Mesenchymal stem cell (in vitro differentiated cells and primary cell): ENCODE measurements at regions not wholly inside any gene's neighbourhood (a gene's known extent, or its start where the extent isn't known, plus 50 kb on each side); places are given as distances from the start of the nearest gene placed in this dataset.

Source experiments
- DNase-seq: peaks from one replicate; pipeline ENCODE4 v3.0.0-alpha.2; 2013
- H2AFZ ChIP-seq: one replicate; pipeline ENCODE4 v1.6.1; 2013; ENCODE audit warnings: low read depth, mild to moderate bottlenecking, control low read depth, inconsistent platforms, low read length, moderate library complexity
- H2AK5ac ChIP-seq: 2 replicates; pipeline ENCODE4 v1.6.1; 2013; ENCODE audit warnings: low read length, moderate library complexity, mild to moderate bottlenecking, inconsistent platforms; ENCODE audit not compliant: severe bottlenecking
- H2BK120ac ChIP-seq: one replicate; pipeline ENCODE4 v1.6.1; 2013; ENCODE audit warnings: low read depth, mild to moderate bottlenecking, inconsistent platforms, low read length, moderate library complexity
- H2BK12ac ChIP-seq, 2 experiments: one replicate each; pipeline ENCODE4 v1.6.1; 2013; ENCODE audit warnings: inconsistent platforms in 2 of 2, low read length in 2 of 2, mild to moderate bottlenecking in 2 of 2, moderate library complexity in 2 of 2, control low read depth in 1 of 2
- H2BK15ac ChIP-seq: one replicate; pipeline ENCODE4 v1.6.1; 2013; ENCODE audit warnings: mild to moderate bottlenecking, low read depth, inconsistent platforms; ENCODE audit not compliant: poor library complexity, severe bottlenecking
- H2BK5ac ChIP-seq: 2 replicates; pipeline ENCODE4 v1.6.1; 2013; ENCODE audit warnings: low read depth, mild to moderate bottlenecking, low read length, control low read depth, inconsistent platforms; ENCODE audit not compliant: poor library complexity, severe bottlenecking
- H3K14ac ChIP-seq, 2 experiments: one replicate each; pipeline ENCODE4 v1.6.1; 2013; ENCODE audit warnings: inconsistent platforms in 2 of 2, low read length in 2 of 2, control low read depth in 1 of 2, mild to moderate bottlenecking in 1 of 2, moderate library complexity in 1 of 2
- H3K18ac ChIP-seq, 2 experiments: one replicate each; pipeline ENCODE4 v1.6.1; 2013; ENCODE audit warnings: inconsistent platforms in 2 of 2, low read length in 2 of 2, control low read depth in 1 of 2, low read depth in 1 of 2, mild to moderate bottlenecking in 1 of 2
- H3K23ac ChIP-seq, 2 experiments: one replicate each; pipeline ENCODE4 v1.6.1; 2013; ENCODE audit warnings: inconsistent platforms in 2 of 2, low read length in 2 of 2, mild to moderate bottlenecking in 2 of 2, moderate library complexity in 2 of 2, control low read depth in 1 of 2
- H3K27ac ChIP-seq: 2 replicates; pipeline ENCODE4 v1.5.1; 2013; ENCODE audit warnings: mild to moderate bottlenecking, moderate library complexity, low read length, control low read depth, inconsistent platforms; ENCODE audit not compliant: poor library complexity, severe bottlenecking
- H3K27me3 ChIP-seq, 2 experiments: 2 replicates each; pipeline versions ENCODE4 v1.6.1 to v1.7.0; 2013; ENCODE audit warnings: low read length in 2 of 2, mild to moderate bottlenecking in 2 of 2, moderate library complexity in 2 of 2, control low read depth in 1 of 2, inconsistent platforms in 1 of 2; ENCODE audit not compliant: control insufficient read depth in 1 of 2, insufficient read depth in 1 of 2
- H3K36me3 ChIP-seq, 2 experiments: 2 replicates each; pipeline versions ENCODE4 v1.6.1 to v1.7.0; 2013; ENCODE audit warnings: low read length in 2 of 2, control low read depth in 1 of 2, inconsistent platforms in 1 of 2, low read depth in 1 of 2, mild to moderate bottlenecking in 1 of 2; ENCODE audit not compliant: insufficient read depth in 2 of 2, control insufficient read depth in 1 of 2
- H3K4ac ChIP-seq, 2 experiments: one replicate each; pipeline ENCODE4 v1.6.1; 2013; ENCODE audit warnings: inconsistent platforms in 2 of 2, low read length in 2 of 2, mild to moderate bottlenecking in 2 of 2, moderate library complexity in 2 of 2, control low read depth in 1 of 2, low read depth in 1 of 2
- H3K4me1 ChIP-seq: 2 replicates; pipeline ENCODE4 v1.6.1; 2013; ENCODE audit warnings: low read depth, low read length, control low read depth; ENCODE audit not compliant: control insufficient read depth, insufficient read depth
- H3K4me2 ChIP-seq: 2 replicates; pipeline ENCODE4 v1.6.1; 2013; ENCODE audit warnings: low read length, mild to moderate bottlenecking, inconsistent platforms; ENCODE audit not compliant: poor library complexity, severe bottlenecking
- H3K4me3 ChIP-seq, 2 experiments: 2 replicates each; pipeline versions ENCODE4 v1.5.1 to v1.7.0; 2013; ENCODE audit warnings: low read length in 2 of 2, mild to moderate bottlenecking in 2 of 2, control low read depth in 1 of 2, low read depth in 1 of 2; ENCODE audit not compliant: insufficient read depth in 1 of 2
- H3K79me1 ChIP-seq: replicated peaks from 2 replicates; pipeline ENCODE4 v1.6.1; 2013; ENCODE audit warnings: mild to moderate bottlenecking, control low read depth, low read length, inconsistent platforms; ENCODE audit not compliant: poor library complexity, severe bottlenecking
- H3K9ac ChIP-seq: 2 replicates; pipeline ENCODE4 v1.7.0; 2013; ENCODE audit warnings: mild to moderate bottlenecking, low read length, moderate library complexity
- H3K9me3 ChIP-seq: 2 replicates; pipeline ENCODE4 v1.7.0; 2013; ENCODE audit warnings: mild to moderate bottlenecking, low read length; ENCODE audit not compliant: control insufficient read depth
- H4K8ac ChIP-seq: one replicate; pipeline ENCODE4 v1.6.1; 2013; ENCODE audit warnings: inconsistent platforms, mild to moderate bottlenecking, low read length, moderate library complexity
- H4K91ac ChIP-seq: one replicate; pipeline ENCODE4 v1.6.1; 2013; ENCODE audit warnings: mild to moderate bottlenecking, low read length, inconsistent platforms
- WGBS: methylation state at CpG from one replicate; pipeline ENCODE4 v1.1.7; 2013; ENCODE audit warnings: mixed read lengths; 5-methylcytosine and 5-hydroxymethylcytosine counted together

- no peaks in the 10 kb centered on the region for H3K27me3 ChIP-seq
- H3K4ac ChIP-seq = no peak overlapping the region
- H2BK5ac ChIP-seq = no peak overlapping the region
- H3K14ac ChIP-seq = no peak overlapping the region
- H3K4me1 ChIP-seq = no peaks in the 10 kb centered on the region
- H4K8ac ChIP-seq = no peak overlapping the region
- no peak overlapping the region for H2AFZ ChIP-seq
- H3K9ac ChIP-seq = no peak overlapping the region
- no peak overlapping the region for H3K23ac ChIP-seq
- no peak overlapping the region for H2BK15ac ChIP-seq
- H2AK5ac ChIP-seq = no peak overlapping the region
- H3K4me2 ChIP-seq = no peak overlapping the region
- H3K9me3 ChIP-seq = peaks cover 31% of the 10 kb centered on the region
- no peaks in the 10 kb centered on the region for H3K36me3 ChIP-seq
- no peak overlapping the region for H3K27ac ChIP-seq
- no peak for DNase-seq
- H2BK120ac ChIP-seq = no peak overlapping the region
- H3K79me1 ChIP-seq = no peaks in the 10 kb centered on the region
- no peak overlapping the region for H3K18ac ChIP-seq
- H2BK12ac ChIP-seq = no peak overlapping the region
- H3K4me3 ChIP-seq = no peak overlapping the region
- H4K91ac ChIP-seq = no peak overlapping the region
These were observed 296.1 kb downstream of the TAF11L14 start for GRCh38 chr5:17930346-17930745.

GRCh38 chr5:17944046-17944445, 309.8 kb downstream of the TAF11L14 start:
- no peak overlapping the region for H2AK5ac ChIP-seq
- H3K36me3 ChIP-seq = no peaks in the 10 kb centered on the region
- H3K4me2 ChIP-seq = no peak overlapping the region
- H3K4me1 ChIP-seq = no peaks in the 10 kb centered on the region
- no peak overlapping the region for H2BK12ac ChIP-seq
- H2BK15ac ChIP-seq = no peak overlapping the region
- no peak overlapping the region for H3K23ac ChIP-seq
- no peak overlapping the region for H2BK120ac ChIP-seq
- H4K91ac ChIP-seq = no peak overlapping the region
- no peak overlapping the region for H3K14ac ChIP-seq
- no peak overlapping the region for H3K4me3 ChIP-seq
- peaks cover 5% of the 10 kb centered on the region for H3K9me3 ChIP-seq
- no peak overlapping the region for H2BK5ac ChIP-seq
- no peak overlapping the region for H3K4ac ChIP-seq
- H2AFZ ChIP-seq = no peak overlapping the region
- H3K27ac ChIP-seq = no peak overlapping the region
- no peaks in the 10 kb centered on the region for H3K27me3 ChIP-seq
- H3K9ac ChIP-seq = no peak overlapping the region
- DNase-seq = no peak
- H3K79me1 ChIP-seq = no peaks in the 10 kb centered on the region
- WGBS = 50% methylated on average over 1 of the region's 3 CpGs
- no peak overlapping the region for H3K18ac ChIP-seq
- H4K8ac ChIP-seq = no peak overlapping the region

- Histone ChIP-seq H3K4me1 (peaks cover 2% of the 10 kb centered on the region), H3K36me3 (no peaks in the 10 kb centered on the region), H3K4me3 (no peak overlapping the region), H3K18ac (no peak overlapping the region), H3K4me2 (no peak overlapping the region), H3K4ac (no peak overlapping the region), H3K14ac (no peak overlapping the region), H3K23ac (no peak overlapping the region), H3K27ac (no peak overlapping the region), H4K8ac (no peak overlapping the region), H2BK5ac (no peak overlapping the region), H3K79me1 (no peaks in the 10 kb centered on the region), H2BK120ac (no peak overlapping the region), H3K27me3 (no peaks in the 10 kb centered on the region), H3K9ac (no peak overlapping the region), H2AK5ac (no peak overlapping the region), H2BK12ac (no peak overlapping the region), H4K91ac (no peak overlapping the region), H3K9me3 (peaks cover 8% of the 10 kb centered on the region), H2AFZ (no peak overlapping the region), H2BK15ac (no peak overlapping the region)
- DNase-seq = no peak
- 44% methylated on average over 1 of the region's 1 CpG for WGBS
These were observed 312.8 kb downstream of the TAF11L14 start for GRCh38 chr5:17947029-17947428.

- no peak overlapping the region for H4K8ac ChIP-seq
- H2BK15ac ChIP-seq = no peak overlapping the region
- no peak overlapping the region for H4K91ac ChIP-seq
- 50% methylated on average over 9 of the region's 9 CpGs for WGBS
- no peak overlapping the region for H3K18ac ChIP-seq
- H2BK120ac ChIP-seq = no peak overlapping the region
- no peaks in the 10 kb centered on the region for H3K36me3 ChIP-seq
- H3K27ac ChIP-seq = no peak overlapping the region
- H2BK5ac ChIP-seq = no peak overlapping the region
- H2AK5ac ChIP-seq = no peak overlapping the region
- no peak overlapping the region for H2AFZ ChIP-seq
- H3K4me2 ChIP-seq = no peak overlapping the region
- no peaks in the 10 kb centered on the region for H3K27me3 ChIP-seq
- no peak overlapping the region for H3K14ac ChIP-seq
- DNase-seq = no peak
- no peaks in the 10 kb centered on the region for H3K79me1 ChIP-seq
- H3K9me3 ChIP-seq = peaks cover 15% of the 10 kb centered on the region
- no peak overlapping the region for H3K4me3 ChIP-seq
- H3K23ac ChIP-seq = no peak overlapping the region
- peaks cover 2% of the 10 kb centered on the region for H3K4me1 ChIP-seq
- H3K9ac ChIP-seq = no peak overlapping the region
- H3K4ac ChIP-seq = no peak overlapping the region
- no peak overlapping the region for H2BK12ac ChIP-seq
These were observed 317.3 kb downstream of the TAF11L14 start for GRCh38 chr5:17951392-17952169.
